Peyer's patch (tissue), 4 donors: ENCODE measurements at regions not wholly inside any gene's neighbourhood (a gene's known extent, or its start where the extent isn't known, plus 50 kb on each side); places are given as distances from the start of the nearest gene placed in this dataset.

ENCODE experiments used
- DNase-seq, 3 donors: peaks; one replicate each; pipeline ENCODE4 v3.0.0-alpha.2; 2017 to 2019
- H3K27ac ChIP-seq, 4 donors: fragments of 200-600 bp; sonication (generic); one replicate each; pipeline ENCODE4 v1.5.1; 2016 to 2019
- H3K27me3 ChIP-seq, 2 donors: fragments of 200-600 bp; sonication (generic); one replicate each; pipeline ENCODE4 v1.5.1; 2019
- H3K36me3 ChIP-seq, 3 donors: fragments of 200-600 bp; sonication (generic); one replicate each; pipeline ENCODE4 v1.5.1; 2016 to 2019
- H3K4me1 ChIP-seq, 4 donors: fragments of 200-600 bp; sonication (generic); one replicate each; pipeline ENCODE4 v1.5.1; 2016 to 2019
- H3K4me3 ChIP-seq, 4 donors: fragments of 200-600 bp; sonication (generic); 1 replicate in 3 of 4; 2 replicates in 1 of 4; pipeline ENCODE4 v1.5.1; 2016 to 2019; ENCODE audit warnings: mild to moderate bottlenecking in 1 of 4
- H3K9me3 ChIP-seq, 4 donors: fragments of 200-600 bp; sonication (generic); one replicate each; pipeline ENCODE4 v1.5.1; 2016 to 2019; ENCODE audit warnings: mild to moderate bottlenecking in 1 of 4
- POLR2A ChIP-seq, 2 donors: fragments of 450-650 bp; IDR thresholded peaks; one replicate each; pipeline ENCODE4 v1.5.1; 2017; ENCODE audit warnings: antibody characterized with exemption in 2 of 2, mild to moderate bottlenecking in 2 of 2, moderate library complexity in 2 of 2
- TF ChIP-seq, protein P1 (sequence below), 6 experiments: fragments of 450-650 bp in 4 of 6; fragments of 200-600 bp in 2 of 6; sonication (generic) in 1 of 6; IDR thresholded peaks; one replicate each; pipeline ENCODE4 v1.5.1; 2017 to 2019; ENCODE audit warnings: antibody characterized with exemption in 6 of 6, mild to moderate bottlenecking in 3 of 6, moderate library complexity in 1 of 6

DNA sequence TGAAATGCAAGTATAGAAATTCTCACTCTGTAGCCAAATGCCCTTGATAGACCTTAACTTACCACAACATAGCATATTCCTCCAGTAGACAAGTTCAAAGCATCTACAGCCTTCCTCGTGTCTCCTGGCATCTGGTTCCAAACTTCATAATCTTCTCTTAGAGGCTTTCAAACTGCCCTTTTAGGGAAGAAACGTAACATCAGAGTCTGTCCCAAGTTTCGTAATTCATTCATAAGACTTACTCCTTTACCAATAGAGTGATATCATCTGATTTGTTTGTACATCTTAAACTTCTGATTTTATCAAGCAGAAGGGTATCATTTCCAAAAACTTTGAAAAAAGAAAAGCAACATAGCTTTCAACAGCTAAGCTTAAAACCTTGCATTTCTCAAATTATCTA lies 137.4 kb downstream of the SPRY2 start:
- TF ChIP-seq, protein P1, sequence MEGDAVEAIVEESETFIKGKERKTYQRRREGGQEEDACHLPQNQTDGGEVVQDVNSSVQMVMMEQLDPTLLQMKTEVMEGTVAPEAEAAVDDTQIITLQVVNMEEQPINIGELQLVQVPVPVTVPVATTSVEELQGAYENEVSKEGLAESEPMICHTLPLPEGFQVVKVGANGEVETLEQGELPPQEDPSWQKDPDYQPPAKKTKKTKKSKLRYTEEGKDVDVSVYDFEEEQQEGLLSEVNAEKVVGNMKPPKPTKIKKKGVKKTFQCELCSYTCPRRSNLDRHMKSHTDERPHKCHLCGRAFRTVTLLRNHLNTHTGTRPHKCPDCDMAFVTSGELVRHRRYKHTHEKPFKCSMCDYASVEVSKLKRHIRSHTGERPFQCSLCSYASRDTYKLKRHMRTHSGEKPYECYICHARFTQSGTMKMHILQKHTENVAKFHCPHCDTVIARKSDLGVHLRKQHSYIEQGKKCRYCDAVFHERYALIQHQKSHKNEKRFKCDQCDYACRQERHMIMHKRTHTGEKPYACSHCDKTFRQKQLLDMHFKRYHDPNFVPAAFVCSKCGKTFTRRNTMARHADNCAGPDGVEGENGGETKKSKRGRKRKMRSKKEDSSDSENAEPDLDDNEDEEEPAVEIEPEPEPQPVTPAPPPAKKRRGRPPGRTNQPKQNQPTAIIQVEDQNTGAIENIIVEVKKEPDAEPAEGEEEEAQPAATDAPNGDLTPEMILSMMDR (IDR thresholded peaks at IDR 0.05): no peak
- no peak for TF ChIP-seq POLR2A (IDR thresholded peaks at IDR 0.05)
- Histone ChIP-seq H3K27me3 (no peaks in the 10 kb centered on the region), H3K4me3 (no peak overlapping the region), H3K4me1 (no peaks in the 10 kb centered on the region), H3K9me3 (no peaks in the 10 kb centered on the region), H3K27ac (no peak overlapping the region), H3K36me3 (no peaks in the 10 kb centered on the region)
- no peak for DNase-seq

- Histone ChIP-seq H3K36me3 (no peaks in the 10 kb centered on the region), H3K27ac (no peak overlapping the region), H3K4me3 (no peak overlapping the region), H3K9me3 (no peaks in the 10 kb centered on the region), H3K4me1 (no peaks in the 10 kb centered on the region), H3K27me3 (no peaks in the 10 kb centered on the region)
- no peak for TF ChIP-seq POLR2A (IDR thresholded peaks at IDR 0.05)
- TF ChIP-seq, protein P1 (IDR thresholded peaks at IDR 0.05): no peak
- DNase-seq: no peak
Measured at GRCh38 chr13:80201694-80202468, 139.0 kb downstream of the SPRY2 start.

DNA sequence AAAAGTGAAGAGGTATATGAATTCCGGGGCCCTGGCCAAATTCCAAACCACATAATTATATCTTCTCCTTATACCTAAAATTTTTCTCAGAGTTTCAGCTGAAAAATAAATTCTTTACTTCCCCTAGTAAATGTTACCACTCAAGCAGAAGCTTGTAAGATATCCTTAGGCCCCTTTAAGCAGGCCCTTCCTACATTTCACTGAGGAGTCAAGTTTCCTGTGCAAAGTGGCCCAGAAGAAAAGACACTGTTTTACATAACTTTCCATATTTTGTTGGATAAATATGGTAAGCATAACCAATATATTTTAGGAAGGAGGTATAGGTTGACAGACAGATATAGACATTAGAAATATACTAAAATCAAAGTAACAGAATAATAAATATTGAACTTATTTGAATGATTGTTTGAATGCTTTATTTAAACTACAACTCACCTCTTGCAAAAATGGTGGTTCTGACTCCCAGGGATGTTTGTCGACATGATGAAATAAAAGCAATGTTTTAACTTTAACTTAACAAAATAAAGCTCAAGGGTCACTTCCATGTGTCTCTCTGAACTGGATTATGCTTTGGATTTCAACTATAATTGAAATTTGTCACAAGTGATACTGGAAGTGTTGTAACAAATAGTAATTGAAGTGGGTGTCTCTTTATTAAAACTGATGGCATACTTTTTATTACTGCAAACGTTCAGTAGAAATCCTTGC lies 141.2 kb downstream of the SPRY2 start:
- DNase-seq: no peak
- Histone ChIP-seq H3K9me3 (no peaks in the 10 kb centered on the region), H3K27ac (no peak overlapping the region), H3K4me3 (no peak overlapping the region), H3K27me3 (no peaks in the 10 kb centered on the region), H3K4me1 (no peaks in the 10 kb centered on the region), H3K36me3 (no peaks in the 10 kb centered on the region)
- TF ChIP-seq, protein P1 (IDR thresholded peaks at IDR 0.05): no peak
- no peak for TF ChIP-seq POLR2A (IDR thresholded peaks at IDR 0.05)

DNA sequence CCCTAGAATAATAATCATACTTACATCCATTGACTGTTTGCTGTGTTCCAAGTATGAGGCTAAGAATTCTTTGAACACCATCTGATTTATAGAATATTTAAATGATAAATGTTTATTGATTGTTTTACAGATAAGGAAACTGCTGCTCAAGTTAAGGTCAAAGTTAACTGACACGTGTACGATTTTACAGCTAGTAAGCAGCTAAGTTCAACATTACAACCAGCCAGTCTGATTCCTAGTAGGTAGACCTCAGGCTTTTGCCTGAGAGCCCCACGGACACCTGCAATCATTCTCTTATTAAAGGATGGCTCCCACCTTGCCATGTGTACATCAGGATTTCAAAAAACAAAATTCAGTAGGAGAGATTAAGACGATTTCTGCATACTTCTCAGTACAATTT lies 141.9 kb downstream of the SPRY2 start:
- H3K27me3 ChIP-seq: no peaks in the 10 kb centered on the region
- H3K27ac ChIP-seq: no peak overlapping the region
- H3K9me3 ChIP-seq: no peaks in the 10 kb centered on the region
- TF ChIP-seq POLR2A (IDR thresholded peaks at IDR 0.05): no peak
- TF ChIP-seq, protein P1 (IDR thresholded peaks at IDR 0.05): no peak
- no peaks in the 10 kb centered on the region for H3K36me3 ChIP-seq
- no peak overlapping the region for H3K4me3 ChIP-seq
- no peak for DNase-seq
- H3K4me1 ChIP-seq: no peaks in the 10 kb centered on the region

DNA sequence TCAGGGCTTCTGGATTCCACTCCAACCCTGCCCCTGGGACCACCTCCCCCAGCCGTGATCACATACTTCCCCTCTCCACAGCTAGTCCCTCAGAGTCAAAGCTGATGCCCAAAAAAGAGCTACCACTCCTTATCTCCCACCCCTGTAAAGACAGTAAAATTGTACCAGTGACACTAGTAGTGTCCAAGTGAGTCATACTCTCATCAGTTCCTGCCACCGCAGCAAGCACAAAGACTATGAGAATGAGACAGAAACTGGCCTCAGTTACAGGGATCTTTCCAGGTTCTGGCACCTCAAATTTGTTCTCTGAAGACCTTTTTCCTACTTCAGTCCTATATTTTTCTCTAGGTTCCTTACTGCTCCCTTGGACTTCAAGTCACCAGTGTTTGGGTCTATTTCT lies 144.2 kb downstream of the SPRY2 start:
- no peak for TF ChIP-seq POLR2A (IDR thresholded peaks at IDR 0.05)
- TF ChIP-seq, protein P1 (IDR thresholded peaks at IDR 0.05): no peak
- no peak overlapping the region for H3K27ac ChIP-seq
- no peaks in the 10 kb centered on the region for H3K9me3 ChIP-seq
- no peaks in the 10 kb centered on the region for H3K4me1 ChIP-seq
- no peak for DNase-seq
- no peaks in the 10 kb centered on the region for H3K27me3 ChIP-seq
- no peak overlapping the region for H3K4me3 ChIP-seq
- H3K36me3 ChIP-seq: no peaks in the 10 kb centered on the region
